Ishikawa (cell line): ENCODE measurements at regions not wholly inside any gene's neighbourhood (a gene's known extent, or its start where the extent isn't known, plus 50 kb on each side); places are given as distances from the start of the nearest gene placed in this dataset.

Source experiments
- CEBPB ChIP-seq: IDR thresholded peaks from 2 replicates; pipeline ENCODE4 v1.6.1; 2012
- EP300 ChIP-seq: IDR thresholded peaks from 2 replicates; pipeline ENCODE4 v1.6.1; 2012; ENCODE audit warnings: borderline replicate concordance
- RAD21 ChIP-seq: IDR thresholded peaks from 2 replicates; pipeline ENCODE4 v1.6.1; 2012; ENCODE audit warnings: low read depth
- REST ChIP-seq: IDR thresholded peaks from 2 replicates; pipeline ENCODE4 v1.6.1; 2012; ENCODE audit warnings: low read depth, mild to moderate bottlenecking
- TAF1 ChIP-seq: IDR thresholded peaks from 2 replicates; pipeline ENCODE4 v1.6.1; 2012; ENCODE audit warnings: low read depth, mild to moderate bottlenecking
- TCF12 ChIP-seq: IDR thresholded peaks from 2 replicates; pipeline ENCODE4 v1.6.1; 2012; ENCODE audit warnings: low read depth
- TEAD4 ChIP-seq: IDR thresholded peaks from 2 replicates; pipeline ENCODE4 v1.6.1; 2012
- USF1 ChIP-seq: IDR thresholded peaks from 2 replicates; pipeline ENCODE4 v1.6.1; 2012

- TF ChIP-seq USF1 (no peak), EP300 (no peak), TEAD4 (no peak), RAD21 (no peak), CEBPB (no peak), TAF1 (no peak), TCF12 (no peak), REST (no peak)
Measured at GRCh38 chr1:172809750-172810149, 150.8 kb downstream of the FASLG start.
